Pancreas (tissue), 10 donors: ENCODE measurements at regions not wholly inside any gene's neighbourhood (a gene's known extent, or its start where the extent isn't known, plus 50 kb on each side); places are given as distances from the start of the nearest gene placed in this dataset.
"Not testable (repeated sequence)": the region's sequence is repeated elsewhere in the genome, so short reads cannot be mapped to it uniquely, and the experiment has no call there.

Experiments used
- ATAC-seq, 4 donors: fragments of 200-7000 bp; cut with Tn5 transposase; one replicate each; pipeline versions ENCODE4 v1.8.0 to v1.9.1; 2020; ENCODE audit warnings: mild to moderate bottlenecking in 4 of 4, moderate library complexity in 4 of 4
- DNase-seq, 6 donors: peaks; one replicate each; pipeline ENCODE4 v3.0.0-alpha.2; 2020
- FAIRE-seq: peaks from 2 replicates; lab custom pipeline; 2012; peaks lifted over from hg19 to GRCh38; lab: Jason Lieb, UNC
- H3K27ac ChIP-seq, 4 donors: fragments of 200-600 bp; sonication (generic); 1 replicate in 3 of 4; 2 replicates in 1 of 4; pipeline versions ENCODE4 v1.5.0 to v1.8.0; 2020
- H3K27me3 ChIP-seq, 4 donors: fragments of 200-600 bp; one replicate each; pipeline ENCODE4 v1.8.0; 2021
- H3K36me3 ChIP-seq, 3 donors: fragments of 200-600 bp; sonication (generic) in 1 of 3; one replicate each; pipeline versions ENCODE4 v1.5.0 to v1.8.0; 2020 to 2021
- H3K4me1 ChIP-seq, 3 donors: fragments of 200-600 bp; one replicate each; pipeline ENCODE4 v1.8.0; 2021
- H3K4me3 ChIP-seq, 4 donors: fragments of 200-600 bp; sonication (generic) in 2 of 4; one replicate each; pipeline versions ENCODE4 v1.5.0 to v1.8.0; 2020 to 2021
- H3K9me3 ChIP-seq, 4 donors: fragments of 200-600 bp; one replicate each; pipeline ENCODE4 v1.8.0; 2021
- WGBS, 2 donors: extraction: QIAGEN DNeasy Blood & Tissue Kit; methylation state at CpG; one replicate each; pipeline ENCODE4 v1.1.7; 2013; 5-methylcytosine and 5-hydroxymethylcytosine counted together
- intact Hi-C, 3 donors: fragments of 100-400 bp; cut with DNase I; formaldehyde crosslinking; loops; one replicate each; pipeline versions ENCODE4 v1.11.1 to v1.14.2; 2022
- TF ChIP-seq, protein P1 (sequence below), 4 donors: fragments of 200-600 bp; sonication (generic) in 3 of 4; IDR thresholded peaks; one replicate each; pipeline versions ENCODE4 v1.5.0 to v1.8.0; 2021; ENCODE audit warnings: antibody characterized with exemption in 4 of 4
- donor health status: healthy with polysubstance abuse.
- donor health status: DM: no; HTN: no; CAD: no; lungs with moderate emphysema.
- donor health status: DM: no; HTN: no; CAD: no.
- donor health status: control.
- donor health status: control.
- donor health status: Bipolar disorder and iron deficiency.
- donor health status: DM: yes; HTN: yes; CAD: no.
- donor health status: DM: no; HTN: no; CAD: no.
- donor health status: DM: no; HTN: no; CAD: no.
- donor health status: DM: yes; HTN: yes; CAD: no.

DNA sequence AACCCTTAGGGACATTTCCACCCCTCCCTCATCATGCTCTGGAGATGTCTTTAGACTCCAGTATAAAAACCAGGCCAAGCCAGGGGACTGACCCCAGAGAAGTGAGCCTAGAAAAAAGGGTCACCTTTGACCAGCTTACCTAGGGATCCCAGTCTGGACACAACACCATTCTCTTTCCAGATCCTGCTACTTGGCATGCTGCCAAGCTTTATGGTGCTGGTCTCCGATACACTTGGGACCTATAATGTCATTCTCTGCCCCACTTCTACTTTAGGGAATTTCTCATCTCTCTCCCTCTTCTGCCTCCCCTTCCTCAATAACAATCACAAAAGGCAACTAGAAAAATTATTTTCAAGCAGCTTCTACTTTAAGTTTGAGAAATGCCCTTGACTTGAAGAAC, 124.4 kb downstream of the LRRN1 start:
- Histone ChIP-seq H3K4me1 (no peaks in the 10 kb centered on the region), H3K4me3 (no peak overlapping the region), H3K27me3 (no peaks in the 10 kb centered on the region), H3K36me3 (no peaks in the 10 kb centered on the region), H3K27ac (no peak overlapping the region), H3K9me3 (no peaks in the 10 kb centered on the region)
- DNase-seq (no peak), ATAC-seq (no peak), FAIRE-seq (no peak)
- TF ChIP-seq, protein P1, sequence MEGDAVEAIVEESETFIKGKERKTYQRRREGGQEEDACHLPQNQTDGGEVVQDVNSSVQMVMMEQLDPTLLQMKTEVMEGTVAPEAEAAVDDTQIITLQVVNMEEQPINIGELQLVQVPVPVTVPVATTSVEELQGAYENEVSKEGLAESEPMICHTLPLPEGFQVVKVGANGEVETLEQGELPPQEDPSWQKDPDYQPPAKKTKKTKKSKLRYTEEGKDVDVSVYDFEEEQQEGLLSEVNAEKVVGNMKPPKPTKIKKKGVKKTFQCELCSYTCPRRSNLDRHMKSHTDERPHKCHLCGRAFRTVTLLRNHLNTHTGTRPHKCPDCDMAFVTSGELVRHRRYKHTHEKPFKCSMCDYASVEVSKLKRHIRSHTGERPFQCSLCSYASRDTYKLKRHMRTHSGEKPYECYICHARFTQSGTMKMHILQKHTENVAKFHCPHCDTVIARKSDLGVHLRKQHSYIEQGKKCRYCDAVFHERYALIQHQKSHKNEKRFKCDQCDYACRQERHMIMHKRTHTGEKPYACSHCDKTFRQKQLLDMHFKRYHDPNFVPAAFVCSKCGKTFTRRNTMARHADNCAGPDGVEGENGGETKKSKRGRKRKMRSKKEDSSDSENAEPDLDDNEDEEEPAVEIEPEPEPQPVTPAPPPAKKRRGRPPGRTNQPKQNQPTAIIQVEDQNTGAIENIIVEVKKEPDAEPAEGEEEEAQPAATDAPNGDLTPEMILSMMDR (IDR thresholded peaks at IDR 0.05) = no peak
- intact Hi-C loops = no loop called here
- WGBS, 2 donors = 93 to 97% methylated on average over 1 of the region's 1 CpG

DNA sequence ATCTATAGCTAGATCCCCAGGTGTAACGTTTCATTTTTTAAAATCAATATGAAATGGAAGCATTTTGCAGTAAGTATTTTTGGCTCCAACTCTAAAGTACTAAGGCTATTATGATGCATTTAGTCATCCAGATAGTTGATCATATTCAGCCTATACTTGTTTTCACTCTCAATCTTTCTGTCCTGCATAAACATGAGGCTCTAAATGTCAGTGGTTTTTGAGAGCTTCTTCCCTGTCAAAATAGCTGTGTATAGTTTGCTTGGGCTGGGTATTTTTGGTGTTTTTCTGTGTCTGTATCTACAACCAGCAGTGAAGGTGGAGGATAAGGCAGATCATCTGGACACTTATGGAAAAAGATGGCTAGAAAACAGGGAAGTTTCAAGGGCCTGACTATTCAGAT, 128.0 kb downstream of the LRRN1 start:
- WGBS, 2 donors = 36 to 43% methylated on average over 1 of the region's 1 CpG
- FAIRE-seq (no peak), DNase-seq (no peak), ATAC-seq (no peak)
- TF ChIP-seq, protein P1 (IDR thresholded peaks at IDR 0.05) = no peak
- Histone ChIP-seq H3K9me3 (peaks cover 0 to 3% (median 0%) of the 10 kb centered on the region in 4 donors), H3K36me3 (no peaks in the 10 kb centered on the region), H3K27ac (no peak overlapping the region), H3K4me3 (no peak overlapping the region), H3K27me3 (no peaks in the 10 kb centered on the region), H3K4me1 (no peaks in the 10 kb centered on the region)
- intact Hi-C loops = no loop called here

DNA sequence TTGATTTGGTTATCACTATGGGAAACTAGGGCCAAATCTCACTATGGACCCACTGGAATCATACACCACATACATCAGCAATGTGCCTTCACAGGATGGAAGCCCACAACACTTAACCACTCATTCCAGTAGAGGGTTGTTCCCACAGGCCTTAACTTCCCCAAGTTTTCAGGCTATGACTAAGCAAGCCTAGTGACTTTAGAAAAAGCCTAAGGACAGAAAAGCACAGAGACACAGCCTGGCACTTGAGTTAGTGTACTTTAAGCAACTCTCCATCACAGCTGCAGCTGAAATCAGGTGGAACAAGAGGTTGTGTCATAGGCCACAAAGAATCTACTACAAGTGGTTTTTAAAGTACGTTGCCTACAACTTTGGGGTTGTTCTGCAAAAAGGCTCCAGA, 128.7 kb downstream of the LRRN1 start:
- FAIRE-seq = no peak

DNA sequence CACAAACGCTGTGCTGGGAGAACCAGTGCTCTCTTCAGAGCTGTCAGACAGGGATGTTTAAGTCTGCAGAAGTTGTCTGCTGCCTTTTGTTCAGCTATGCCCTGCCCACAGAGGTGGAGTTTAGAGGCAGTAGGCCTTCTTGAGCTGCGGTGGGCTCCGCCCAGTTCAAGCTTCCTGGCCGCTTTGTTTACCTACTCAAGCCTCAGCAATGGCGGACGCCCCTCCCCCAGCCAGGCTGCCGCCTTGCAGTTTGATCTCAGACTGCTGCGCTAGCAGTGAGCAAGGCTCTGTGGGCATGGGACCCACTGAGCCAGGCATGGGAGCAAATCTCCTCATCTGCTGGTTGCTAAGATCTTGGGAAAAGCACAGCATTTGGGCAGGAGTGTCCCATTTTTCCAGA, 142.1 kb downstream of the LRRN1 start:
- intact Hi-C loops, H3K4me3 ChIP-seq, H3K4me1 ChIP-seq, FAIRE-seq, H3K9me3 ChIP-seq, H3K27me3 ChIP-seq, H3K27ac ChIP-seq, ATAC-seq, H3K36me3 ChIP-seq: not testable (repeated sequence)
- peak in 1 of 6 donors; percentile 19 for DNase-seq
- WGBS, 2 donors = 65 to 69% methylated on average over 8 of the region's 8 CpGs

More for the DNA sequence above, 128.7 kb downstream of the LRRN1 start:
- intact Hi-C loops = no loop called here
- WGBS, 2 donors = 82 to 97% methylated on average over 1 of the region's 1 CpG
- H3K4me1 ChIP-seq = no peaks in the 10 kb centered on the region
- no peak overlapping the region for H3K27ac ChIP-seq
- DNase-seq (no peak), ATAC-seq (no peak)
- TF ChIP-seq, protein P1 (IDR thresholded peaks at IDR 0.05) = no peak
- H3K27me3 ChIP-seq = no peaks in the 10 kb centered on the region
- H3K4me3 ChIP-seq = no peak overlapping the region
- H3K9me3 ChIP-seq = peaks cover 0 to 3% (median 0%) of the 10 kb centered on the region in 4 donors
- H3K36me3 ChIP-seq = no peaks in the 10 kb centered on the region

DNA sequence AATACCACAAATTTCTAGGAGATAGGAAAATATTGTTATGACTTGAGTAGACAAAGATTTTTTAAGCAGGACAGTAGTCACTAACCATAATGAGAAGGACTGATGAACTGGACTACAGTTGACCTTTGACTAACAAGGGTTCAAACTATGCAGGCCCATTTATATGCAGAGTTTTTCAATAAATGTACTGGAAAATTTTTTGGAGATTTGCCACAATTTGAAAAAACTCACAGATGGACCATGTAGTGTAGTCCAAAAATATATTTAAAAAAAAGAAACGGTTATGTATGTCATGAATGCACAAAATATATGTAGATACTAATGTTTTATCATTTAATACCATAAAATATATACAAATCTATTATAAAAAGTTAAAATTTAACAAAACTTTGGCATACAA, 151.8 kb downstream of the LRRN1 start:
- TF ChIP-seq, protein P1 (IDR thresholded peaks at IDR 0.05) = no peak
- Histone ChIP-seq H3K4me1 (no peaks in the 10 kb centered on the region), H3K9me3 (no peaks in the 10 kb centered on the region), H3K4me3 (no peak overlapping the region), H3K27ac (no peak overlapping the region), H3K27me3 (no peaks in the 10 kb centered on the region), H3K36me3 (no peaks in the 10 kb centered on the region)
- FAIRE-seq (no peak), ATAC-seq (no peak), DNase-seq (no peak)
- 0 to 22% methylated on average over 1 of the region's 1 CpG for WGBS, 2 donors
- intact Hi-C loops = no loop called here
